ENCODE measurements at regions not wholly inside any gene's neighbourhood (a gene's known extent, or its start where the extent isn't known, plus 50 kb on each side); places are given as distances from the start of the nearest gene placed in this dataset.

GRCh38 chr3:117485841-117486240 lies 776.3 kb downstream of the TUSC7 start:
- no peak for DNase-seq

GRCh38 chr3:117486719-117487716 lies 777.4 kb downstream of the TUSC7 start:
- no peak for DNase-seq

GRCh38 chr3:117488983-117489382 lies 779.4 kb downstream of the TUSC7 start:
- no peak for DNase-seq

- DNase-seq, result no peak
Measured at GRCh38 chr3:117489663-117490079, 780.1 kb downstream of the TUSC7 start.

- DNase-seq, result no peak
Measured at GRCh38 chr3:117490716-117491115, 781.1 kb downstream of the TUSC7 start.

GRCh38 chr3:117495620-117496019 lies 786.0 kb downstream of the TUSC7 start:
- DNase-seq, result no peak

GRCh38 chr3:117499189-117499870 lies 789.8 kb downstream of the TUSC7 start:
- no peak for DNase-seq

GRCh38 chr3:117507958-117508357 lies 798.4 kb downstream of the TUSC7 start:
- DNase-seq, result no peak

GRCh38 chr3:117509858-117510257 lies 800.3 kb downstream of the TUSC7 start:
- no peak for DNase-seq

GRCh38 chr3:117510396-117510795 lies 800.8 kb downstream of the TUSC7 start:
- DNase-seq, result no peak

GRCh38 chr3:117512975-117513374 lies 803.4 kb downstream of the TUSC7 start:
- DNase-seq, result no peak

GRCh38 chr3:117515309-117515708 lies 805.7 kb downstream of the TUSC7 start:
- no peak for DNase-seq

- DNase-seq, result no peak
Measured at GRCh38 chr3:117518364-117518763, 808.8 kb downstream of the TUSC7 start.

- no peak for DNase-seq
Measured at GRCh38 chr3:117519776-117520175, 810.2 kb downstream of the TUSC7 start.

GRCh38 chr3:117520582-117520981 lies 811.0 kb downstream of the TUSC7 start:
- DNase-seq, result no peak

- DNase-seq, result no peak
Measured at GRCh38 chr3:117523418-117523817, 813.8 kb downstream of the TUSC7 start.

- no peak for DNase-seq
Measured at GRCh38 chr3:117524890-117525289, 815.3 kb downstream of the TUSC7 start.

- no peak for DNase-seq
Measured at GRCh38 chr3:117526470-117527079, 817.0 kb downstream of the TUSC7 start.

GRCh38 chr3:117527346-117527745 lies 817.8 kb downstream of the TUSC7 start:
- DNase-seq, result no peak

- DNase-seq, result no peak
Measured at GRCh38 chr3:117528688-117529087, 819.1 kb downstream of the TUSC7 start.

GRCh38 chr3:117531078-117531767 lies 821.6 kb downstream of the TUSC7 start:
- no peak for DNase-seq

- no peak for DNase-seq
Measured at GRCh38 chr3:117532268-117532667, 822.7 kb downstream of the TUSC7 start.

- no peak for DNase-seq
Measured at GRCh38 chr3:117534138-117534537, 824.6 kb downstream of the TUSC7 start.
